PC-3 (cell line): ENCODE measurements at regions not wholly inside any gene's neighbourhood (a gene's known extent, or its start where the extent isn't known, plus 50 kb on each side); places are given as distances from the start of the nearest gene placed in this dataset.

ENCODE experiments used
- CTCF ChIP-seq: fragments of 300-600 bp; sonication (generic); conservative IDR thresholded peaks from 2 replicates; pipeline ENCODE4 v1.5.1; 2017; ENCODE audit warnings: antibody characterized with exemption, low read depth, mild to moderate bottlenecking, low read length
- EZH2phosphoT487 ChIP-seq: fragments of 300-600 bp; sonication (generic); IDR thresholded peaks from 2 replicates; pipeline ENCODE4 v1.6.1; 2018; ENCODE audit warnings: mild to moderate bottlenecking, antibody characterized with exemption, low read length, borderline replicate concordance

GRCh38 chr6:139858429-139858828, 484.0 kb upstream of the CITED2 start:
- no peak for TF ChIP-seq CTCF
- TF ChIP-seq EZH2phosphoT487, result no peak
